Colonic mucosa (tissue), 4 donors: ENCODE measurements at regions not wholly inside any gene's neighbourhood (a gene's known extent, or its start where the extent isn't known, plus 50 kb on each side); places are given as distances from the start of the nearest gene placed in this dataset.

Experiments used
- DNase-seq: peaks from one replicate; pipeline ENCODE4 v3.0.0-alpha.2; 2020
- H3K27ac ChIP-seq: fragments of 200-600 bp; one replicate; pipeline ENCODE4 v1.8.0; 2021
- H3K27me3 ChIP-seq: fragments of 200-600 bp; one replicate; pipeline ENCODE4 v1.8.0; 2021
- H3K36me3 ChIP-seq: fragments of 200-600 bp; one replicate; pipeline ENCODE4 v1.8.0; 2021
- H3K4me1 ChIP-seq: fragments of 200-600 bp; one replicate; pipeline ENCODE4 v1.8.0; 2021; ENCODE audit warnings: mild to moderate bottlenecking
- H3K4me3 ChIP-seq: fragments of 200-600 bp; one replicate; pipeline ENCODE4 v1.8.0; 2021
- H3K9ac ChIP-seq, 2 donors: one replicate each; pipeline ENCODE4 v1.7.0; 2013; ENCODE audit warnings: control low read depth in 2 of 2, low read depth in 2 of 2, low read length in 2 of 2
- H3K9me3 ChIP-seq: fragments of 200-600 bp; one replicate; pipeline ENCODE4 v1.8.0; 2021
- intact Hi-C: fragments of 100-400 bp; cut with DNase I; formaldehyde crosslinking; loops from one replicate; pipeline ENCODE4 v1.14.1; 2022
- TF ChIP-seq, protein P1 (sequence below): fragments of 200-600 bp; IDR thresholded peaks from one replicate; pipeline ENCODE4 v1.8.0; 2022; ENCODE audit warnings: antibody characterized with exemption, mild to moderate bottlenecking
- donor health status: healthy.
- donor health status: DM: no; HTN: no; CAD: no.
- donor health status: DM: no; HTN: no; CAD: no.

DNA sequence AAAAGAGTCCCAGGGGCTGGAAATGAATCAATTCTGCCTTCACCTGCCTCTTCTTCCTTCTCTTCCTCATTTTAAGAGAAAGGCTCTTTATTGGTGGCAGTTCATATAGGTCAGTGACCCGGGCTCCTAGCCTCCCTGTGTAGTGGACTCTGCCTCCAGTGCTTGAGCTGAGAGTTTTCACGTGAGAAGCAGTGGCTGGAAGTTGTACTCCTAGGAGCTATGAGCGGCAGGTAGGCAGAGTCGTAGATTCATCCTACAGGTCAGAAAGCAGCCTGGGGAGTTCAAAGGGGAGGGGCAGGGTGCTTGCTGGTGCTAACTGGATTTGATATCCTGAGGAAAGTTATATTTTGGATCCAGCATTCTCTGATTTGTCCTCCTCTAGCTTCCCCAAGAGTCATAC, 101.1 kb downstream of the RPLP1 start:
- Histone ChIP-seq H3K9ac (peak overlapping the region in 1 of 2 donors; percentile 48), H3K27me3 (no peaks in the 10 kb centered on the region), H3K9me3 (no peaks in the 10 kb centered on the region), H3K4me1 (peaks cover 4% of the 10 kb centered on the region), H3K36me3 (no peaks in the 10 kb centered on the region), H3K4me3 (no peak overlapping the region), H3K27ac (no peak overlapping the region)
- DNase-seq: peak; percentile 49
- TF ChIP-seq, protein P1, sequence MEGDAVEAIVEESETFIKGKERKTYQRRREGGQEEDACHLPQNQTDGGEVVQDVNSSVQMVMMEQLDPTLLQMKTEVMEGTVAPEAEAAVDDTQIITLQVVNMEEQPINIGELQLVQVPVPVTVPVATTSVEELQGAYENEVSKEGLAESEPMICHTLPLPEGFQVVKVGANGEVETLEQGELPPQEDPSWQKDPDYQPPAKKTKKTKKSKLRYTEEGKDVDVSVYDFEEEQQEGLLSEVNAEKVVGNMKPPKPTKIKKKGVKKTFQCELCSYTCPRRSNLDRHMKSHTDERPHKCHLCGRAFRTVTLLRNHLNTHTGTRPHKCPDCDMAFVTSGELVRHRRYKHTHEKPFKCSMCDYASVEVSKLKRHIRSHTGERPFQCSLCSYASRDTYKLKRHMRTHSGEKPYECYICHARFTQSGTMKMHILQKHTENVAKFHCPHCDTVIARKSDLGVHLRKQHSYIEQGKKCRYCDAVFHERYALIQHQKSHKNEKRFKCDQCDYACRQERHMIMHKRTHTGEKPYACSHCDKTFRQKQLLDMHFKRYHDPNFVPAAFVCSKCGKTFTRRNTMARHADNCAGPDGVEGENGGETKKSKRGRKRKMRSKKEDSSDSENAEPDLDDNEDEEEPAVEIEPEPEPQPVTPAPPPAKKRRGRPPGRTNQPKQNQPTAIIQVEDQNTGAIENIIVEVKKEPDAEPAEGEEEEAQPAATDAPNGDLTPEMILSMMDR: no peak
- intact Hi-C loops: no loop called here

DNA sequence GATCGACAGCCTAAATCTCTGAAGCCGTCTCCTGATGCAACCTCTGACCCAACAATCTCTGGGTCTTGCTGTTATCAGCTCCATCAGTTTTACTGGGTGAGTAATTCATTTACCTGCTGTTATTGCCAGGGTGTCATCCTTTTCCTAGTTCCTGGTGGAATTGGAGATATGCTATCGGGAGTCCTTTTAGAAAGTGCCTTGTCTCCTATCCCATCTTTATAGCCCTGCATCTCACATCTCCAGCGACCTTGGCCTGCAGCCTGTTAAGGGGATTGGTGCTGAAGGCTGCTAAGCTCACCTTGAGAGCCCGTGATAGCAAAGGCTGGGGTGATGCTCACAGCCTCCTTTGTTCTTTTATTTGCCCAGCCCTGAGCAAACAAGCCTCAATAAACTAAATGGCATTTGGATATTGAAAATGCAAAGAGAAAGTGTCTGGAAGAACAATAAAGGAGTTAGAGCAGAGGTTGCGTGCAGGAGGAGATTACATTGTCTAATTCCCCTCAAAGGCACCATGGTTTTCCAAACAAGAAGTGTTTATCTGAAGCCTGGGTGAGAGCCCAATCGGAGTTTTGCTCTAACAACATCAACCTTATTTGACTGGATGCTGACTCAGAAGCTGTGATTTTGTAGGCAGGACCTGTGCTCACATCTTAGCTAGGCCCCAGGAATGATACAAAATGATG, 101.8 kb downstream of the RPLP1 start:
- intact Hi-C loops: no loop called here
- H3K4me3 ChIP-seq: no peak overlapping the region
- H3K4me1 ChIP-seq: peaks cover 4% of the 10 kb centered on the region
- TF ChIP-seq, protein P1: no peak
- H3K9ac ChIP-seq: peak overlapping the region in 1 of 2 donors; percentile 64
- H3K36me3 ChIP-seq: no peaks in the 10 kb centered on the region
- H3K27me3 ChIP-seq: no peaks in the 10 kb centered on the region
- no peaks in the 10 kb centered on the region for H3K9me3 ChIP-seq
- DNase-seq: peak; percentile 84
- peak overlapping the region; percentile 24 for H3K27ac ChIP-seq

DNA sequence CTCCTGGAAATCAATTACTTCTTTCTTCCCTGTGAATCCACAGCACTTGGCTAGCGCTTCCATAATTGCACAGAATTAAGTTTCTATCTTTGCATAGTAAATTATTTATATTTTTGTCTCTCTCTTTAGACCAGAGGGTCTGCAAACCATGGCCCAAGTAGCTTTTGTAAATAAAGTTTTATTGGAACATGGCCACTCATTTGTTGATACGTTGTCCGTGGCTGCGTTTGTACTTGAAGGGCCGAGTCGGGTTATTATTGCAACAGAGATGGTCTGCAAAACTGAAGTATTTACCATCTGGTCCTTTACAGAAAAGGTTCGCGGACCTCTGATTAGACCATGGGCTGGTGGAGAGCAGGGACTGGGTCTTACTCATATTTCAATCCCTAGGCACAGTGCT, 102.5 kb downstream of the RPLP1 start:
- no peak for DNase-seq
- Histone ChIP-seq H3K4me1 (peaks cover 4% of the 10 kb centered on the region), H3K27me3 (no peaks in the 10 kb centered on the region), H3K9ac (peak overlapping the region in 1 of 2 donors; percentile 64), H3K4me3 (no peak overlapping the region), H3K27ac (peak overlapping the region; percentile 24), H3K9me3 (no peaks in the 10 kb centered on the region), H3K36me3 (no peaks in the 10 kb centered on the region)
- TF ChIP-seq, protein P1: no peak
- intact Hi-C loops: no loop called here

- intact Hi-C loops: no loop called here
- TF ChIP-seq, protein P1: no peak
- Histone ChIP-seq H3K4me1 (peaks cover 4% of the 10 kb centered on the region), H3K9ac (no peak overlapping the region), H3K27me3 (no peaks in the 10 kb centered on the region), H3K27ac (no peak overlapping the region), H3K9me3 (no peaks in the 10 kb centered on the region), H3K36me3 (no peaks in the 10 kb centered on the region), H3K4me3 (no peak overlapping the region)
- DNase-seq: no peak
Observed at GRCh38 chr15:69556344-69556743, 103.7 kb downstream of the RPLP1 start.

GRCh38 chr15:69557020-69557706, 104.5 kb downstream of the RPLP1 start:
- Histone ChIP-seq H3K9me3 (no peaks in the 10 kb centered on the region), H3K4me3 (no peak overlapping the region), H3K27ac (peak overlapping the region; percentile 45), H3K36me3 (no peaks in the 10 kb centered on the region), H3K4me1 (peaks cover 4% of the 10 kb centered on the region), H3K9ac (peak overlapping the region in 1 of 2 donors; percentile 77), H3K27me3 (no peaks in the 10 kb centered on the region)
- intact Hi-C loops: no loop called here
- TF ChIP-seq, protein P1: no peak
- DNase-seq: peak; percentile 57
